HCT116 (cell line): ENCODE measurements at regions not wholly inside any gene's neighbourhood (a gene's known extent, or its start where the extent isn't known, plus 50 kb on each side); places are given as distances from the start of the nearest gene placed in this dataset.

Experiments used
- CEBPB ChIP-seq: IDR thresholded peaks from 2 replicates; pipeline ENCODE4 v1.6.1; 2012; ENCODE audit warnings: low read depth
- CTCF ChIP-seq, 3 experiments: fragments of 200-600 bp in 1 of 3; sonication (generic) in 1 of 3; IDR thresholded peaks in 2 of 3; conservative IDR thresholded peaks in 1 of 3; 2 replicates each; pipeline ENCODE4 v1.5.1; 2012 to 2017; ENCODE audit warnings: low read depth in 2 of 3, low read length in 2 of 3, antibody characterized with exemption in 1 of 3, borderline replicate concordance in 1 of 3, control low read depth in 1 of 3, mild to moderate bottlenecking in 1 of 3, mixed read lengths in 1 of 3, mixed run types in 1 of 3, moderate library complexity in 1 of 3; ENCODE audit not compliant: insufficient read depth in 1 of 3
- ELF1 ChIP-seq: IDR thresholded peaks from 2 replicates; pipeline ENCODE4 v1.6.1; 2012; ENCODE audit warnings: low read depth, borderline replicate concordance
- EZH2 ChIP-seq: fragments of 200-600 bp; sonication (generic); IDR thresholded peaks from 2 replicates; pipeline ENCODE4 v1.6.1; 2017; ENCODE audit warnings: antibody characterized with exemption, mixed run types
- EZH2phosphoT487 ChIP-seq: fragments of 200-600 bp; IDR thresholded peaks from 2 replicates; pipeline ENCODE4 v1.6.1; 2018; ENCODE audit warnings: antibody characterized with exemption, borderline replicate concordance
- JUND ChIP-seq: IDR thresholded peaks from 2 replicates; pipeline ENCODE4 v1.6.1; 2012
- POLR2A ChIP-seq: IDR thresholded peaks from 2 replicates; pipeline ENCODE4 v1.7.0; 2011; ENCODE audit warnings: borderline replicate concordance; ENCODE audit not compliant: insufficient read depth, insufficient read length; ENCODE audit errors: extremely low read depth
- POLR2AphosphoS5 ChIP-seq: IDR thresholded peaks from 2 replicates; pipeline ENCODE4 v1.6.1; 2011; ENCODE audit warnings: mild to moderate bottlenecking, low read depth, low read length, moderate library complexity
- REST ChIP-seq: IDR thresholded peaks from 2 replicates; pipeline ENCODE4 v1.6.1; 2012; ENCODE audit warnings: low read depth
- SP1 ChIP-seq: IDR thresholded peaks from 2 replicates; pipeline ENCODE4 v1.6.1; 2012; ENCODE audit warnings: low read depth
- ZNF274 ChIP-seq: fragments of 200-500 bp; sonication (Bioruptor generic); IDR thresholded peaks from 2 replicates; pipeline ENCODE4 v1.6.1; 2014; ENCODE audit warnings: mild to moderate bottlenecking, low read depth, low read length, inconsistent platforms

GRCh38 chr12:17076028-17076744 is 470.2 kb upstream of the LMO3 start:
- TF ChIP-seq ELF1 (no peak), CTCF (IDR thresholded peaks at IDR 0.05 in 2 of 3, conservative IDR thresholded peaks at IDR 0.05 in 1 of 3; ENCODE audit: borderline replicate concordance in 1 of 3, insufficient read depth in 1 of 3, low read depth in 2 of 3, low read length in 2 of 3) (no peak), POLR2A (no peak), REST (no peak), SP1 (no peak), CEBPB (no peak), EZH2 (no peak), ZNF274 (no peak), EZH2phosphoT487 (no peak), POLR2AphosphoS5 (no peak), JUND (no peak)
